SU-DHL-6 (cell line): ENCODE measurements at regions not wholly inside any gene's neighbourhood (a gene's known extent, or its start where the extent isn't known, plus 50 kb on each side); places are given as distances from the start of the nearest gene placed in this dataset.

Experiments used
- H2AFZ ChIP-seq: fragments of 200-600 bp; sonication (generic); 2 replicates; pipeline ENCODE4 v1.6.1; 2014; ENCODE audit warnings: low read depth, mild to moderate bottlenecking, moderate library complexity, mixed read lengths, antibody characterized with exemption, low read length; ENCODE audit not compliant: severe bottlenecking
- H3F3A ChIP-seq: fragments of 200-600 bp; shearing (Covaris generic); 2 replicates; pipeline ENCODE4 v1.6.0; 2016; ENCODE audit warnings: antibody characterized with exemption, mild to moderate bottlenecking; ENCODE audit not compliant: insufficient read depth
- H3K27ac ChIP-seq: fragments of 200-600 bp; sonication (generic); 2 replicates; pipeline ENCODE4 v1.5.1; 2016; ENCODE audit warnings: low read depth, mild to moderate bottlenecking, low read length, moderate library complexity, mixed read lengths
- H3K27me3 ChIP-seq: fragments of 200-600 bp; sonication (generic), shearing (Covaris generic); 2 replicates; pipeline ENCODE4 v1.6.0; 2014; ENCODE audit warnings: mild to moderate bottlenecking, low read length
- H3K36me3 ChIP-seq: fragments of 200-600 bp; sonication (generic); 2 replicates; pipeline ENCODE4 v1.6.1; 2014; ENCODE audit warnings: mild to moderate bottlenecking, low read length, mixed read lengths
- H3K4me2 ChIP-seq: fragments of 300-600, 200-600 bp; shearing (Covaris generic), sonication (generic); 2 replicates; pipeline ENCODE4 v1.6.0; 2014; ENCODE audit warnings: low read length, low read depth, mild to moderate bottlenecking; ENCODE audit not compliant: poor library complexity, severe bottlenecking
- H3K4me3 ChIP-seq: fragments of 200-600 bp; sonication (generic); 2 replicates; pipeline ENCODE4 v1.5.1; 2014; ENCODE audit warnings: antibody characterized with exemption, low read length, mild to moderate bottlenecking, mixed read lengths; ENCODE audit not compliant: insufficient read depth, poor library complexity, severe bottlenecking
- H3K79me2 ChIP-seq: fragments of 200-600 bp; sonication (generic); 2 replicates; pipeline ENCODE4 v1.6.1; 2014; ENCODE audit warnings: mild to moderate bottlenecking, low read length, moderate library complexity; ENCODE audit not compliant: insufficient read depth
- H3K9ac ChIP-seq: fragments of 200-600 bp; sonication (generic); 2 replicates; pipeline ENCODE4 v1.7.0; 2014; ENCODE audit warnings: mild to moderate bottlenecking, low read length
- H3K9me2 ChIP-seq: fragments of 200-600 bp; sonication (generic); replicated peaks from 2 replicates; pipeline ENCODE4 v1.6.1; 2014; ENCODE audit warnings: low read length; ENCODE audit not compliant: insufficient read depth
- H3K9me3 ChIP-seq: fragments of 200-600 bp; sonication (generic); 2 replicates; pipeline ENCODE4 v1.6.1; 2014; ENCODE audit warnings: low read length, mixed read lengths; ENCODE audit not compliant: insufficient read depth
- H4K20me1 ChIP-seq: fragments of 200-600 bp; sonication (generic); 2 replicates; pipeline ENCODE4 v1.6.1; 2014; ENCODE audit warnings: low read depth, mild to moderate bottlenecking, antibody characterized with exemption, low read length, moderate library complexity, mixed read lengths
- CTCF ChIP-seq: fragments of 200-600 bp; sonication (generic); IDR thresholded peaks from one replicate; pipeline ENCODE4 v1.5.1; 2017; ENCODE audit warnings: antibody characterized with exemption, mild to moderate bottlenecking, low read length, moderate library complexity; ENCODE audit not compliant: insufficient read depth, poor library complexity, severe bottlenecking
- EZH2phosphoT487 ChIP-seq: fragments of 200-600 bp; sonication (generic), shearing (Covaris generic); conservative IDR thresholded peaks from 2 replicates; pipeline ENCODE4 v1.6.1; 2018; ENCODE audit warnings: mild to moderate bottlenecking, antibody characterized with exemption, low read length, moderate library complexity, mixed read lengths

- H3K79me2 ChIP-seq = no peaks in the 10 kb centered on the region
- no peak overlapping the region for H3K4me3 ChIP-seq
- H3K36me3 ChIP-seq = no peaks in the 10 kb centered on the region
- no peak overlapping the region for H3K9ac ChIP-seq
- no peaks in the 10 kb centered on the region for H3K9me3 ChIP-seq
- no peak for TF ChIP-seq CTCF
- TF ChIP-seq EZH2phosphoT487 = no peak
- no peaks in the 10 kb centered on the region for H4K20me1 ChIP-seq
- H3F3A ChIP-seq = no peaks in the 10 kb centered on the region
- H3K4me2 ChIP-seq = no peak overlapping the region
- no peaks in the 10 kb centered on the region for H3K27me3 ChIP-seq
- no peaks in the 10 kb centered on the region for H3K9me2 ChIP-seq
- H2AFZ ChIP-seq = no peak overlapping the region
- no peak overlapping the region for H3K27ac ChIP-seq
Measured at GRCh38 chr14:84084056-84084630, 1445.8 kb upstream of the FLRT2 start.

GRCh38 chr14:84085493-84085892, 1444.5 kb upstream of the FLRT2 start:
- Histone ChIP-seq H3K9me2 (no peaks in the 10 kb centered on the region), H3K9ac (no peak overlapping the region), H3K9me3 (no peaks in the 10 kb centered on the region), H3K4me3 (no peak overlapping the region), H3K4me2 (no peak overlapping the region), H3K27ac (no peak overlapping the region), H4K20me1 (no peaks in the 10 kb centered on the region), H3K27me3 (no peaks in the 10 kb centered on the region), H3F3A (no peaks in the 10 kb centered on the region), H3K79me2 (no peaks in the 10 kb centered on the region), H3K36me3 (no peaks in the 10 kb centered on the region), H2AFZ (no peak overlapping the region)
- TF ChIP-seq CTCF = no peak
- TF ChIP-seq EZH2phosphoT487 = no peak

GRCh38 chr14:84086714-84087113, 1443.2 kb upstream of the FLRT2 start:
- Histone ChIP-seq H3K4me3 (no peak overlapping the region), H3K79me2 (no peaks in the 10 kb centered on the region), H3K27ac (no peak overlapping the region), H2AFZ (no peak overlapping the region), H3K27me3 (no peaks in the 10 kb centered on the region), H3K9me3 (no peaks in the 10 kb centered on the region), H4K20me1 (no peaks in the 10 kb centered on the region), H3K9me2 (no peaks in the 10 kb centered on the region), H3K9ac (no peak overlapping the region), H3K36me3 (no peaks in the 10 kb centered on the region), H3F3A (no peaks in the 10 kb centered on the region), H3K4me2 (no peak overlapping the region)
- no peak for TF ChIP-seq EZH2phosphoT487
- TF ChIP-seq CTCF = no peak
